IPS DF 19.7 (cell line): ENCODE measurements at regions not wholly inside any gene's neighbourhood (a gene's known extent, or its start where the extent isn't known, plus 50 kb on each side); places are given as distances from the start of the nearest gene placed in this dataset.

Experiments used
- DNase-seq: peaks from one replicate; pipeline ENCODE4 v3.0.0-alpha.2; 2013; ENCODE audit warnings: low read depth, low spot score

- no peak for DNase-seq
These were observed 322.3 kb downstream of the GBE1 start for GRCh38 chr3:81439108-81439507.

GRCh38 chr3:81437683-81438082, 323.8 kb downstream of the GBE1 start:
- no peak for DNase-seq

GRCh38 chr3:81436182-81436581, 325.3 kb downstream of the GBE1 start:
- DNase-seq, result no peak

- no peak for DNase-seq
These were observed 326.4 kb downstream of the GBE1 start for GRCh38 chr3:81435050-81435449.

GRCh38 chr3:81434161-81434560, 327.3 kb downstream of the GBE1 start:
- no peak for DNase-seq

GRCh38 chr3:81433675-81434074, 327.8 kb downstream of the GBE1 start:
- DNase-seq, result no peak

GRCh38 chr3:81432456-81432855, 329.0 kb downstream of the GBE1 start:
- DNase-seq, result no peak

- no peak for DNase-seq
These were observed 334.4 kb downstream of the GBE1 start for GRCh38 chr3:81426826-81427577.

- DNase-seq, result no peak
These were observed 336.1 kb downstream of the GBE1 start for GRCh38 chr3:81425198-81425868.

GRCh38 chr3:81419228-81419627, 342.2 kb downstream of the GBE1 start:
- DNase-seq, result no peak

GRCh38 chr3:81416812-81417211, 344.6 kb downstream of the GBE1 start:
- no peak for DNase-seq

GRCh38 chr3:81406318-81406717, 355.1 kb downstream of the GBE1 start:
- DNase-seq, result no peak

GRCh38 chr3:81395739-81396513, 365.5 kb downstream of the GBE1 start:
- DNase-seq, result peak; percentile 7

- no peak for DNase-seq
These were observed 366.6 kb downstream of the GBE1 start for GRCh38 chr3:81394651-81395524.

- no peak for DNase-seq
These were observed 368.2 kb downstream of the GBE1 start for GRCh38 chr3:81393251-81393650.

- no peak for DNase-seq
These were observed 370.6 kb downstream of the GBE1 start for GRCh38 chr3:81390796-81391195.

- DNase-seq, result no peak
These were observed 373.3 kb downstream of the GBE1 start for GRCh38 chr3:81388191-81388590.

GRCh38 chr3:81382470-81382869, 379.0 kb downstream of the GBE1 start:
- DNase-seq, result no peak

- DNase-seq, result no peak
These were observed 381.2 kb downstream of the GBE1 start for GRCh38 chr3:81380234-81380633.

GRCh38 chr3:81378552-81379293, 382.7 kb downstream of the GBE1 start:
- no peak for DNase-seq

GRCh38 chr3:81375921-81376320, 385.5 kb downstream of the GBE1 start:
- DNase-seq, result no peak
